CD8-positive, alpha-beta memory T cell (primary cell): ENCODE measurements at regions not wholly inside any gene's neighbourhood (a gene's known extent, or its start where the extent isn't known, plus 50 kb on each side); places are given as distances from the start of the nearest gene placed in this dataset.

Experiments
- CTCF ChIA-PET: fragments of 350-600 bp; sonication (Branson Sonifier 250); formaldehyde crosslinking; loops from one replicate; lab custom pipeline; 2021; ENCODE audit warnings: antibody characterized with exemption; lab: Charles Lee
- POLR2A ChIA-PET: fragments of 350-600 bp; sonication (Branson Sonifier 250); formaldehyde crosslinking; loops from one replicate; lab custom pipeline; 2021; ENCODE audit warnings: antibody characterized with exemption; lab: Charles Lee
- DNase-seq, 5 donors: peaks; one replicate each; pipeline versions ENCODE4 v3.0.0 to v3.0.0-alpha.2; 2020 to 2022; ENCODE audit warnings: mixed read lengths in 1 of 5
- H3K27ac ChIP-seq: one replicate; pipeline ENCODE4 v1.7.0; 2013; ENCODE audit warnings: low read depth, mild to moderate bottlenecking, low read length, moderate library complexity
- H3K27me3 ChIP-seq: 2 replicates; pipeline ENCODE4 v1.7.0; 2013; ENCODE audit warnings: low read length, mild to moderate bottlenecking; ENCODE audit not compliant: insufficient read depth, poor library complexity, severe bottlenecking
- H3K36me3 ChIP-seq: 2 replicates; pipeline ENCODE4 v1.7.0; 2013; ENCODE audit warnings: mild to moderate bottlenecking, low read length, moderate library complexity; ENCODE audit not compliant: insufficient read depth
- H3K4me1 ChIP-seq: 2 replicates; pipeline ENCODE4 v1.7.0; 2013; ENCODE audit warnings: mild to moderate bottlenecking, low read length, moderate library complexity; ENCODE audit not compliant: insufficient read depth
- H3K4me3 ChIP-seq: 2 replicates; pipeline ENCODE4 v1.7.0; 2013; ENCODE audit warnings: mild to moderate bottlenecking, low read length
- H3K9me3 ChIP-seq: 2 replicates; pipeline ENCODE4 v1.7.0; 2013; ENCODE audit warnings: mild to moderate bottlenecking, low read length
- H3K27ac Mint-ChIP-seq, 8 donors: one replicate each; pipeline ENCODE4 v1.8.0; 2020 to 2021; ENCODE audit warnings: mixed read lengths in 8 of 8, mild to moderate bottlenecking in 6 of 8, inconsistent platforms in 3 of 8, moderate library complexity in 3 of 8
- H3K27me3 Mint-ChIP-seq, 2 donors: one replicate each; pipeline ENCODE4 v1.8.0; 2020 to 2021; ENCODE audit warnings: mixed read lengths in 2 of 2, mild to moderate bottlenecking in 1 of 2, moderate library complexity in 1 of 2
- H3K36me3 Mint-ChIP-seq, 3 donors: one replicate each; pipeline ENCODE4 v1.8.0; 2020 to 2021; ENCODE audit warnings: mixed read lengths in 3 of 3, inconsistent platforms in 1 of 3, mild to moderate bottlenecking in 1 of 3
- H3K4me1 Mint-ChIP-seq, 3 donors: one replicate each; pipeline ENCODE4 v1.8.0; 2020 to 2021; ENCODE audit warnings: mixed read lengths in 3 of 3, inconsistent platforms in 1 of 3, mild to moderate bottlenecking in 1 of 3
- H3K4me3 Mint-ChIP-seq, 7 donors: one replicate each; pipeline ENCODE4 v1.8.0; 2020 to 2021; ENCODE audit warnings: mixed read lengths in 7 of 7, mild to moderate bottlenecking in 6 of 7, moderate library complexity in 4 of 7, inconsistent platforms in 2 of 7
- H3K9me3 Mint-ChIP-seq, 5 donors: one replicate each; pipeline ENCODE4 v1.8.0; 2020 to 2022; ENCODE audit warnings: mixed read lengths in 5 of 5, mild to moderate bottlenecking in 3 of 5, moderate library complexity in 2 of 5, inconsistent platforms in 1 of 5

GRCh38 chr14:50008562-50008961 is 107.8 kb downstream of the VCPKMT start:
- Mint-ChIP-seq H3K27ac (peak overlapping the region in 1 of 8 donors; percentile 19), H3K36me3 (peaks cover 5 to 11% (median 6%) of the 10 kb centered on the region in 3 donors), H3K4me3 (no peak overlapping the region), H3K9me3 (no peaks in the 10 kb centered on the region), H3K27me3 (no peaks in the 10 kb centered on the region), H3K4me1 (peaks cover 10 to 29% (median 24%) of the 10 kb centered on the region in 3 donors)
- CTCF ChIA-PET, result interaction anchor here (1.0 kb wide), 1 partner anchor 143 kb away, joined by 3 read pairs; no protein-coding TSS in a partner anchor
- Histone ChIP-seq H3K36me3 (no peaks in the 10 kb centered on the region), H3K9me3 (no peaks in the 10 kb centered on the region), H3K27me3 (no peaks in the 10 kb centered on the region), H3K4me3 (no peak overlapping the region), H3K4me1 (peaks cover 6% of the 10 kb centered on the region), H3K27ac (no peak overlapping the region)
- POLR2A ChIA-PET, result interaction anchor here (0.6 kb wide), 3 partner anchors 141 to 268 kb away, joined by 3 to 11 read pairs (median 3); no protein-coding TSS in a partner anchor
- DNase-seq, result no peak

GRCh38 chr14:50008974-50009373 is 107.4 kb downstream of the VCPKMT start:
- DNase-seq, result no peak
- no peak overlapping the region for H3K27ac Mint-ChIP-seq
- no peaks in the 10 kb centered on the region for H3K27me3 ChIP-seq
- H3K36me3 ChIP-seq, result no peaks in the 10 kb centered on the region
- peaks cover 6 to 24% (median 20%) of the 10 kb centered on the region in 3 donors for H3K4me1 Mint-ChIP-seq
- peaks cover 5 to 11% (median 6%) of the 10 kb centered on the region in 3 donors for H3K36me3 Mint-ChIP-seq
- peaks cover 2% of the 10 kb centered on the region for H3K4me1 ChIP-seq
- POLR2A ChIA-PET, result no interaction called here
- CTCF ChIA-PET, result interaction anchor here (0.7 kb wide), 1 partner anchor 54 kb away, joined by 3 read pairs; no protein-coding TSS in a partner anchor
- H3K9me3 ChIP-seq, result no peaks in the 10 kb centered on the region
- no peaks in the 10 kb centered on the region for H3K9me3 Mint-ChIP-seq
- no peak overlapping the region for H3K4me3 Mint-ChIP-seq
- no peaks in the 10 kb centered on the region for H3K27me3 Mint-ChIP-seq
- no peak overlapping the region for H3K4me3 ChIP-seq
- no peak overlapping the region for H3K27ac ChIP-seq

- ChIA-PET POLR2A (interaction anchor here (0.6 kb wide), 1 partner anchor 118 kb away, joined by 5 read pairs; the partner anchor contains the start of gene ARF6), CTCF (interaction anchor here (1.4 to 1.8 kb wide), 2 partner anchors 25 to 158 kb away, joined by 3 read pairs; partner anchors contain the start of gene NEMF)
- Mint-ChIP-seq H3K4me3 (no peak overlapping the region), H3K27me3 (no peaks in the 10 kb centered on the region), H3K9me3 (no peaks in the 10 kb centered on the region), H3K27ac (peak overlapping the region in 1 of 8 donors; percentile 88), H3K4me1 (peaks cover 5 to 18% (median 16%) of the 10 kb centered on the region in 3 donors), H3K36me3 (peaks cover 5 to 11% (median 7%) of the 10 kb centered on the region in 3 donors)
- no peak for DNase-seq
- Histone ChIP-seq H3K4me3 (no peak overlapping the region), H3K9me3 (no peaks in the 10 kb centered on the region), H3K36me3 (no peaks in the 10 kb centered on the region), H3K4me1 (no peaks in the 10 kb centered on the region), H3K27ac (no peak overlapping the region), H3K27me3 (no peaks in the 10 kb centered on the region)
These were observed 105.6 kb downstream of the VCPKMT start for GRCh38 chr14:50010752-50011151.

- no peak overlapping the region for H3K4me3 ChIP-seq
- Mint-ChIP-seq H3K27ac (no peak overlapping the region), H3K36me3 (peaks cover 5 to 11% (median 11%) of the 10 kb centered on the region in 3 donors), H3K4me1 (peaks cover 8 to 20% (median 19%) of the 10 kb centered on the region in 3 donors), H3K4me3 (no peak overlapping the region), H3K27me3 (no peaks in the 10 kb centered on the region), H3K9me3 (no peaks in the 10 kb centered on the region)
- no peak overlapping the region for H3K27ac ChIP-seq
- no peaks in the 10 kb centered on the region for H3K9me3 ChIP-seq
- POLR2A ChIA-PET, result no interaction called here
- no peaks in the 10 kb centered on the region for H3K36me3 ChIP-seq
- CTCF ChIA-PET, result interaction anchor here (1.4 to 1.8 kb wide), 2 partner anchors 24 to 159 kb away, joined by 3 read pairs; partner anchors contain the start of gene NEMF
- no peaks in the 10 kb centered on the region for H3K27me3 ChIP-seq
- H3K4me1 ChIP-seq, result no peaks in the 10 kb centered on the region
- DNase-seq, result no peak
These were observed 105.1 kb downstream of the VCPKMT start for GRCh38 chr14:50011242-50011641.

- no peaks in the 10 kb centered on the region for H3K9me3 ChIP-seq
- POLR2A ChIA-PET, result interaction anchor here (0.5 kb wide), 1 partner anchor 154 kb away, joined by 5 read pairs; no protein-coding TSS in a partner anchor
- H3K36me3 Mint-ChIP-seq, result peaks cover 5 to 11% (median 11%) of the 10 kb centered on the region in 3 donors
- CTCF ChIA-PET, result interaction anchor here (0.9 to 3.0 kb wide), 3 partner anchors 9 to 133 kb away, joined by 3 to 12 read pairs (median 3); no protein-coding TSS in a partner anchor
- no peaks in the 10 kb centered on the region for H3K36me3 ChIP-seq
- no peaks in the 10 kb centered on the region for H3K27me3 ChIP-seq
- DNase-seq, result no peak
- H3K4me3 ChIP-seq, result no peak overlapping the region
- H3K27ac Mint-ChIP-seq, result peak overlapping the region in 3 of 8 donors; percentile 62 to 86 (median 62)
- H3K4me1 Mint-ChIP-seq, result peaks cover 8 to 19% (median 14%) of the 10 kb centered on the region in 3 donors
- H3K9me3 Mint-ChIP-seq, result no peaks in the 10 kb centered on the region
- H3K27ac ChIP-seq, result no peak overlapping the region
- no peaks in the 10 kb centered on the region for H3K4me1 ChIP-seq
- no peaks in the 10 kb centered on the region for H3K27me3 Mint-ChIP-seq
- no peak overlapping the region for H3K4me3 Mint-ChIP-seq
These were observed 103.7 kb downstream of the VCPKMT start for GRCh38 chr14:50012644-50013043.

- no peak for DNase-seq
- peak overlapping the region in 6 of 8 donors; percentile 56 to 88 (median 70) for H3K27ac Mint-ChIP-seq
- H3K9me3 ChIP-seq, result no peaks in the 10 kb centered on the region
- H3K9me3 Mint-ChIP-seq, result no peaks in the 10 kb centered on the region
- no peaks in the 10 kb centered on the region for H3K27me3 Mint-ChIP-seq
- H3K27me3 ChIP-seq, result no peaks in the 10 kb centered on the region
- CTCF ChIA-PET, result interaction anchor here (0.9 to 3.0 kb wide), 3 partner anchors 10 to 134 kb away, joined by 3 to 12 read pairs (median 3); no protein-coding TSS in a partner anchor
- H3K4me1 Mint-ChIP-seq, result peaks cover 8 to 19% (median 14%) of the 10 kb centered on the region in 3 donors
- H3K36me3 Mint-ChIP-seq, result peaks cover 5 to 11% (median 11%) of the 10 kb centered on the region in 3 donors
- no peaks in the 10 kb centered on the region for H3K4me1 ChIP-seq
- H3K4me3 ChIP-seq, result no peak overlapping the region
- H3K36me3 ChIP-seq, result no peaks in the 10 kb centered on the region
- no peak overlapping the region for H3K4me3 Mint-ChIP-seq
- no peak overlapping the region for H3K27ac ChIP-seq
- POLR2A ChIA-PET, result interaction anchor here (0.5 kb wide), 1 partner anchor 155 kb away, joined by 5 read pairs; no protein-coding TSS in a partner anchor
These were observed 103.0 kb downstream of the VCPKMT start for GRCh38 chr14:50013198-50013918.

- no peak for DNase-seq
- H3K36me3 Mint-ChIP-seq, result peaks cover 4 to 16% (median 11%) of the 10 kb centered on the region in 3 donors
- POLR2A ChIA-PET, result no interaction called here
- no peaks in the 10 kb centered on the region for H3K9me3 ChIP-seq
- no peaks in the 10 kb centered on the region for H3K27me3 Mint-ChIP-seq
- no peak overlapping the region for H3K4me3 ChIP-seq
- H3K4me3 Mint-ChIP-seq, result no peak overlapping the region
- H3K4me1 Mint-ChIP-seq, result peaks cover 8 to 16% (median 11%) of the 10 kb centered on the region in 3 donors
- CTCF ChIA-PET, result interaction anchor here (3.0 kb wide), 1 partner anchor 11 kb away, joined by 12 read pairs; no protein-coding TSS in a partner anchor
- no peaks in the 10 kb centered on the region for H3K36me3 ChIP-seq
- no peaks in the 10 kb centered on the region for H3K9me3 Mint-ChIP-seq
- H3K27me3 ChIP-seq, result no peaks in the 10 kb centered on the region
- H3K4me1 ChIP-seq, result no peaks in the 10 kb centered on the region
- peak overlapping the region in 6 of 8 donors; percentile 5 to 88 (median 49) for H3K27ac Mint-ChIP-seq
- no peak overlapping the region for H3K27ac ChIP-seq
These were observed 102.4 kb downstream of the VCPKMT start for GRCh38 chr14:50013934-50014333.
